Choroid plexus epithelial cell (primary cell): ENCODE measurements at regions not wholly inside any gene's neighbourhood (a gene's known extent, or its start where the extent isn't known, plus 50 kb on each side); places are given as distances from the start of the nearest gene placed in this dataset.

Experiments used
- DNase-seq: peaks from one replicate; pipeline ENCODE4 v3.0.0-alpha.2; 2010; ENCODE audit warnings: low read depth
- H3K4me3 ChIP-seq: 2 replicates; pipeline ENCODE4 v1.5.1; 2011; ENCODE audit warnings: low read depth, mild to moderate bottlenecking, control low read depth, low read length, moderate library complexity
- TF ChIP-seq, protein P1 (sequence below): conservative IDR thresholded peaks from 2 replicates; pipeline ENCODE4 v1.5.1; 2011; ENCODE audit warnings: low read depth, mild to moderate bottlenecking, control low read depth, inconsistent platforms, low read length, moderate library complexity

DNA sequence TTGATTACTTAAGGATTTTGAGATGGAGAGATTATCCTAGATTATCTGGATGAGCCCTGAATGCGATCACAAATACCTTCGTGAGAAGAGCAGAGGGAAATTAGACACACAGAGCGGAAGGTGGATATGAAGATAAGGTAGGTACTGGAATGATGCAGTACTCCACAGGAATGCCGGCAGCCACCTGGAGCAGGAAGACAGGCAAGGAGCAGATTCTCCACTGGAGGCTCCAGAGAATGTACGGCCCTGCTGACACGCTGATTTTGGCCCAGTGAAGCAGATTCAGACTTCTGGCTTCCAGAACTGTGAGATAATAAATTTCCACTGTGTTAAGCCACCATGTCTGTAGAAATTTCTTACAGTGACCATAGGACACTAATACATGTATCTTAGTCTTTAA, 79.4 kb upstream of the PITX2 start:
- TF ChIP-seq, protein P1, sequence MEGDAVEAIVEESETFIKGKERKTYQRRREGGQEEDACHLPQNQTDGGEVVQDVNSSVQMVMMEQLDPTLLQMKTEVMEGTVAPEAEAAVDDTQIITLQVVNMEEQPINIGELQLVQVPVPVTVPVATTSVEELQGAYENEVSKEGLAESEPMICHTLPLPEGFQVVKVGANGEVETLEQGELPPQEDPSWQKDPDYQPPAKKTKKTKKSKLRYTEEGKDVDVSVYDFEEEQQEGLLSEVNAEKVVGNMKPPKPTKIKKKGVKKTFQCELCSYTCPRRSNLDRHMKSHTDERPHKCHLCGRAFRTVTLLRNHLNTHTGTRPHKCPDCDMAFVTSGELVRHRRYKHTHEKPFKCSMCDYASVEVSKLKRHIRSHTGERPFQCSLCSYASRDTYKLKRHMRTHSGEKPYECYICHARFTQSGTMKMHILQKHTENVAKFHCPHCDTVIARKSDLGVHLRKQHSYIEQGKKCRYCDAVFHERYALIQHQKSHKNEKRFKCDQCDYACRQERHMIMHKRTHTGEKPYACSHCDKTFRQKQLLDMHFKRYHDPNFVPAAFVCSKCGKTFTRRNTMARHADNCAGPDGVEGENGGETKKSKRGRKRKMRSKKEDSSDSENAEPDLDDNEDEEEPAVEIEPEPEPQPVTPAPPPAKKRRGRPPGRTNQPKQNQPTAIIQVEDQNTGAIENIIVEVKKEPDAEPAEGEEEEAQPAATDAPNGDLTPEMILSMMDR: no peak
- no peak for DNase-seq
- H3K4me3 ChIP-seq: no peak overlapping the region

DNA sequence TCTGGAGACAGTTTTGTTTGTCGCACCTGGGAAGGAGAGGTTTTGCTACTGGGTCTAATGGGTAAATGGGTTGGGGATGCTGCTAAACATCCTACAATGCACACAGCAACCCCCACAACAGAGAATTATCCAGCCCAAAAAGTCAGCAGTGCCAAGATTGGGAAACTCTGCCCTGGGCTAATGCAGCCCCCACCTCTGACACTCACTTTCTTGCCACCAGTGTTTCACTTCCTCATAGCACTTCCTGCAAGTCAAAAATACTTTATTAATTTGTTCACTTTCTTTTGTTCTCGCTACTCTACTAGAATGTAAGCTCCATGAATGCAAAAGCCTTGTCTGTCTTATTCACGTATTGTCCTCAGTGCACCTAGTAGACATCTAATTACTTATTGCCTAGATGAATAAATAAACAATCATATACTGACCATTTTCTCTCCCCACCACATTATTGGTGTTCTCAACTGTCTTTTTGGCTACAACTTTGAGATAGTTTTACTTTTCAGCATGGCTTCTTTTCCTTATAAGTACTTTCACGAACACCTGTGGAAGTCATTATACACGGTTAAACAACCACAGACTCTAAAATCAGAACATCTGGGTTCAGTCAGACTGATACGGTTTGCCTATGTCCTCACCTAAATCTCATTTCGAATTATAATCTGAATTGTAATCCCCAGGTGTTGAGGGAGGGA, 82.0 kb upstream of the PITX2 start:
- no peak for DNase-seq
- TF ChIP-seq, protein P1: no peak
- no peak overlapping the region for H3K4me3 ChIP-seq

DNA sequence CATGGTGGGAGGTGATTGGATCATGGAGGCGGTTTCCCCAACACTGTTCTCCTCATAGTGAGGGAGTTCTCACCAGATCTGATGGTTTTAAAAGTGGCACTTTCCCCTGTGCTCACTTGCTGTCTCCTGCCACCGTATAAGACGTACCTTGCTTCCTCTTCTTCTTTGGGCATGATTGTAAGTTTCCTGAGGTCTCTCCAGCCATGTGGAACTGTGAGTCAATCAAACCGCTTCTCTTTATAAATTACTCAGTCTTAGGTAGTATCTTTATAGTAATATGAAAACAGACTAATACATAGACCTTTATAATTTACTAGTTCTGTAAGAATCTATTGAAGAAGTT, 82.5 kb upstream of the PITX2 start:
- DNase-seq: no peak
- TF ChIP-seq, protein P1: no peak
- no peak overlapping the region for H3K4me3 ChIP-seq

DNA sequence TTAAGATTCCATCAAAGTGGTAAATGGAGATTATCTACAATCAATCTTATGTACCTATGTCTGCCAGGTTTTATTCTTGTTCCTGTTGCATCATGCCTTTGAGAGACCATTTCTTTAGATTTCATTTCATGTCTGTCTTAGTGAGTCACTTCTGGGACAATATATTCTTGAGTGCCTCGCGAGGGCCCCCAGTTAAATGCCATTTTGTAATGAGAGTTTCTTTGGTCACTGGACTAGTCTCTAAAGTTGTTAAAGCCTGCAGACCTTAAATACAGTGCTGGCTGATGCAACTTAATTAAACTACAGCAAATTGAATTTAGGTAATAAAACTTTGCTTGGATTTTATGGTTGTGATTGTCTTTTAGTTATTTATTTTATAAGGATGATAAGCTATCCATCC, 87.2 kb upstream of the PITX2 start:
- DNase-seq: no peak
- TF ChIP-seq, protein P1: no peak
- H3K4me3 ChIP-seq: no peak overlapping the region

DNA sequence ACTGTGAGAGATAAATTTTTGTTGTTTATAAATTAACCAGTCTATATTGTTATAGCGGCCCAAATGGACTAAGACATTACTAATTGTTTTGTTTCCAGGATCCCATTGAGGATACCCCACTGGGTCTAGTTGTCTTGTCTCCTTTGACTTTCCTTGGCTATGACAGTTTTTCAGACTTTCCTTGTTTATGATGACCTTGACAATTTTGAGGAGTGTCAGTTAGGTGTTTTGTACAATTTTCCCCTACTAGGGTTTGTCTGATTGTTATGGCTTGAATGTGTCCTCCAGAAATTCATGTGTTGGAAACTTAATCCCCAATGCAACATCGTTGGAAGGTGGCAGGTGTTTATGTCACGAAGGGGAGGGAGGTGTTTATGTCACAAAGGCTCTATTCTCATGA, 89.6 kb upstream of the PITX2 start:
- no peak for DNase-seq
- TF ChIP-seq, protein P1: no peak
- H3K4me3 ChIP-seq: no peak overlapping the region

DNA sequence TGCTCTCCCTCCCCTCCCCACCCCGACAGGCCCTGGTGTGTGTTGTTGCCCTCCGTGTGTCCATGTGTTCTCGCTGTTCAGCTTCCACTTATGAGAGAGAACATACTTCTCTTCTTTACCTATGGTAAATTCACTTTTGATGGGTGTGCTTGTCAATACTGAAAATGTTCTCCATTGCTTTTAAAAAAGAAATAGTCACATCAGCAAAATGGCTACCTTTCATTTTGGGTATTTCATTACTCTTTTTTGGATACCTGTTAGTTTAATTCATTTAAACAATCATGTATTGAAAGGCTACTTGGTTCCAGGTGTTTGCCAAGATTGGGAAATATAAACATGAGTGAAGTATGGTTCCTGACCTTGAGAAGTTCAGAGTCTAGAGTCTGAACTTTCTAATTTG, 107.4 kb upstream of the PITX2 start:
- DNase-seq: no peak
- TF ChIP-seq, protein P1: no peak
- H3K4me3 ChIP-seq: no peak overlapping the region

DNA sequence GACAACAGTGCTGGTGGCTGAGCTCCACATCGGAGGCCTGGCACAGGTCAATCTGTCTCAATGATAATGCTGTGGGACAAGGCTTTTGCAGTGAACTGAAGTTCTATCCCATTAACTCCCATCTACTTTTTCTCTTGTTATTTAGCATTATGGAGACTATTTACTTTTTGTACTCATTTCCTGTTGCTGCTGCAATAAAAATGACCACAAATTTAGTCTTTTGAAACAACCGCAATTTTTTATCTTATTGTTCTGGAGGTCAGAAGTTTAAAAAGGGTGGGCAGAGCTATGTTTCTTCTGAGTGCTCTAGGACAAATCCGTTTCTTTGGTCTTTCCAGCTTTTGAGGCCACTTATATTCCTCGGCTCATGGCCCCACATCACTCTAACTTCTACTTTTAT, 111.0 kb upstream of the PITX2 start:
- H3K4me3 ChIP-seq: no peak overlapping the region
- TF ChIP-seq, protein P1: no peak
- DNase-seq: no peak
